B cell (primary cell): ENCODE measurements at regions not wholly inside any gene's neighbourhood (a gene's known extent, or its start where the extent isn't known, plus 50 kb on each side); places are given as distances from the start of the nearest gene placed in this dataset.

Experiments
- ATAC-seq: fragments of 200-7000 bp; cut with Tn5 transposase; one replicate; pipeline ENCODE4 v1.10.0; 2021; ENCODE audit warnings: low read depth, mild to moderate bottlenecking, moderate number of reproducible peaks, moderate library complexity
- CTCF ChIA-PET: fragments of 350-600 bp; sonication (Branson Sonifier 250); formaldehyde crosslinking; loops from one replicate; lab custom pipeline; 2021; ENCODE audit warnings: antibody characterized with exemption, inconsistent platforms; lab: Charles Lee
- POLR2A ChIA-PET: fragments of 350-600 bp; sonication (Branson Sonifier 250); formaldehyde crosslinking; loops from one replicate; lab custom pipeline; 2021; ENCODE audit warnings: antibody characterized with exemption; lab: Charles Lee
- DNase-seq: peaks from one replicate; pipeline ENCODE4 v3.0.0; 2013
- H2AFZ ChIP-seq: 2 replicates; pipeline ENCODE4 v1.6.1; 2012; ENCODE audit warnings: mild to moderate bottlenecking, low read depth, low read length; ENCODE audit not compliant: insufficient read depth, poor library complexity, severe bottlenecking
- H3K27ac ChIP-seq, 2 donors: 1 replicate in 1 of 2; 2 replicates in 1 of 2; pipeline ENCODE4 v1.5.1; 2012 to 2013; ENCODE audit warnings: low read length in 2 of 2, mild to moderate bottlenecking in 2 of 2, moderate library complexity in 1 of 2
- H3K27me3 ChIP-seq, 4 experiments: fragments of 200-600 bp in 1 of 4; sonication (generic) in 1 of 4; replicated peaks in 1 of 4; 1 replicate in 2 of 4; 2 replicates in 2 of 4; pipeline versions ENCODE4 v1.6.1 to v1.7.0; 2013 to 2016; ENCODE audit warnings: low read length in 3 of 4, mild to moderate bottlenecking in 2 of 4, mixed read lengths in 1 of 4, moderate library complexity in 1 of 4; ENCODE audit not compliant: insufficient read depth in 4 of 4, control insufficient read depth in 3 of 4; ENCODE audit errors: control extremely low read depth in 1 of 4
- H3K36me3 ChIP-seq, 2 experiments: replicated peaks in 1 of 2; 1 replicate in 1 of 2; 2 replicates in 1 of 2; pipeline versions ENCODE4 v1.6.1 to v1.7.1; 2013; ENCODE audit warnings: low read length in 1 of 2; ENCODE audit not compliant: insufficient read depth in 2 of 2, control insufficient read depth in 1 of 2; ENCODE audit errors: control extremely low read depth in 1 of 2, extremely low read depth in 1 of 2
- H3K4me1 ChIP-seq, 2 donors: fragments of 200-600 bp in 1 of 2; sonication (generic) in 1 of 2; 1 replicate in 1 of 2; 2 replicates in 1 of 2; pipeline versions ENCODE4 v1.5.1 to v1.6.1; 2013 to 2017; ENCODE audit warnings: low read length in 2 of 2; ENCODE audit not compliant: control insufficient read depth in 2 of 2, insufficient read depth in 2 of 2
- H3K4me2 ChIP-seq: replicated peaks from 2 replicates; pipeline ENCODE3; 2012; ENCODE audit warnings: mild to moderate bottlenecking, low read depth, low read length; ENCODE audit not compliant: poor library complexity, severe bottlenecking
- H3K4me3 ChIP-seq, 5 experiments: fragments of 200-600 bp in 1 of 5; sonication (generic) in 1 of 5; 1 replicate in 3 of 5; 2 replicates in 2 of 5; pipeline versions ENCODE4 v1.5.1 to v1.7.0; 2011 to 2016; ENCODE audit warnings: low read length in 4 of 5, mild to moderate bottlenecking in 4 of 5, low read depth in 2 of 5, control low read depth in 1 of 5, moderate library complexity in 1 of 5; ENCODE audit not compliant: insufficient read depth in 1 of 5; ENCODE audit errors: control extremely low read depth in 1 of 5, extremely low read depth in 1 of 5
- H3K79me2 ChIP-seq: fragments of 200-600 bp; sonication (generic); one replicate; pipeline ENCODE4 v1.6.0; 2016; ENCODE audit warnings: low read length; ENCODE audit not compliant: control insufficient read depth, insufficient read depth
- H3K9ac ChIP-seq: fragments of 200-600 bp; sonication (generic); 2 replicates; pipeline ENCODE4 v1.6.1; 2017; ENCODE audit warnings: mild to moderate bottlenecking, low read length, moderate library complexity
- H3K9me3 ChIP-seq, 3 donors: one replicate each; pipeline versions ENCODE4 v1.6.1 to v1.7.1; 2013; ENCODE audit warnings: low read length in 2 of 3; ENCODE audit not compliant: control insufficient read depth in 2 of 3, insufficient read depth in 1 of 3; ENCODE audit errors: control extremely low read depth in 1 of 3
- H4K20me1 ChIP-seq: 2 replicates; pipeline ENCODE4 v1.6.0; 2012; ENCODE audit warnings: mild to moderate bottlenecking, low read length; ENCODE audit not compliant: insufficient read depth, control insufficient read depth, poor library complexity, severe bottlenecking
- H3K27ac Mint-ChIP-seq: one replicate; pipeline ENCODE4 v1.8.0; 2021; ENCODE audit warnings: mixed read lengths
- H3K27me3 Mint-ChIP-seq: one replicate; pipeline ENCODE4 v1.8.0; 2021; ENCODE audit warnings: mixed read lengths
- H3K4me1 Mint-ChIP-seq: one replicate; pipeline ENCODE4 v1.8.0; 2021; ENCODE audit warnings: mixed read lengths
- H3K4me3 Mint-ChIP-seq: one replicate; pipeline ENCODE4 v1.8.0; 2021; ENCODE audit warnings: mixed read lengths
- H3K9me3 Mint-ChIP-seq: one replicate; pipeline ENCODE4 v1.8.0; 2022; ENCODE audit warnings: mixed read lengths; ENCODE audit not compliant: insufficient read depth
- CTCF ChIP-seq: fragments of 200-600 bp; IDR thresholded peaks from one replicate; pipeline ENCODE4 v1.8.0; 2022; ENCODE audit warnings: antibody characterized with exemption, mild to moderate bottlenecking
- EZH2 ChIP-seq: IDR thresholded peaks from 2 replicates; pipeline ENCODE4 v1.6.1; 2012; ENCODE audit warnings: borderline replicate concordance, low read depth, mild to moderate bottlenecking, moderate library complexity, low read length; ENCODE audit not compliant: insufficient read depth, poor library complexity, severe bottlenecking
- WGBS: methylation state at CpG from one replicate; pipeline ENCODE4 v1.1.5; 2013; ENCODE audit warnings: missing lambda C conversion rate; ENCODE audit not compliant: insufficient coverage; 5-methylcytosine and 5-hydroxymethylcytosine counted together
- intact Hi-C: fragments of 100-400 bp; cut with micrococcal nuclease; formaldehyde crosslinking; loops from one replicate; pipeline ENCODE4 v1.10.0; 2022

- H3K27me3 ChIP-seq, result no peaks in the 10 kb centered on the region
- peaks cover 1% of the 10 kb centered on the region for H3K9me3 Mint-ChIP-seq
- ChIA-PET POLR2A (no interaction called here), CTCF (no interaction called here)
- no peak overlapping the region for H3K4me2 ChIP-seq
- WGBS, result 93% methylated on average over 14 of the region's 14 CpGs
- no peak overlapping the region for H3K4me3 Mint-ChIP-seq
- H3K9ac ChIP-seq, result no peak overlapping the region
- ATAC-seq (no peak), DNase-seq (no peak)
- H3K27ac ChIP-seq, result no peak overlapping the region
- H3K4me1 ChIP-seq, result no peaks in the 10 kb centered on the region
- H3K79me2 ChIP-seq, result no peaks in the 10 kb centered on the region
- no peaks in the 10 kb centered on the region for H3K27me3 Mint-ChIP-seq
- no peak for TF ChIP-seq CTCF
- no peak for TF ChIP-seq EZH2
- peaks cover 0 to 22% (median 0%) of the 10 kb centered on the region in 3 donors for H3K9me3 ChIP-seq
- H3K36me3 ChIP-seq, result no peaks in the 10 kb centered on the region
- no peaks in the 10 kb centered on the region for H4K20me1 ChIP-seq
- no peak overlapping the region for H3K27ac Mint-ChIP-seq
- H2AFZ ChIP-seq, result no peak overlapping the region
- H3K4me3 ChIP-seq, result no peak overlapping the region
- H3K4me1 Mint-ChIP-seq, result no peaks in the 10 kb centered on the region
- intact Hi-C loops, result no loop called here
These were observed 212.0 kb upstream of the SALL3 start for GRCh38 chr18:78767648-78768071.

DNA sequence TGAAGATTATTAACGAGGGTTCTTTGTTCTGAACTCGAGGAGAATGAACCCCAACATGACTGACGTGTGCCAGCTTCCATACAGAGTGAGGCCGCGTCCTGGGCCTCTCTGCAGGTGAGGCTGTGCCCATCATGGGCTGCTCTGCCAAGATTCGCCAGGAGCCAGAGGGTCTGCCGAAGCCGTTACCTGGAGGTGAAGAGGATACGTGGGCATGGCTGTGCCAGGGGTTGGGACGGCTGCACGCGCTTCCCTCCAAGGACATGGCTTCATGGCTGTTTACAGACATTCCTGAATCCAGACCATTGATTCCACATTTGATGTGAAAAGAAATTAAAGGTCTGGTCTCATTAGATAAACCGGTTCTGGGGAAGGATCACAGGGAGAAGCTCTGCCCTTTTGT lies 211.4 kb upstream of the SALL3 start:
- Histone ChIP-seq H3K4me2 (no peak overlapping the region), H3K27ac (no peak overlapping the region), H3K36me3 (no peaks in the 10 kb centered on the region), H3K9me3 (peaks cover 0 to 22% (median 0%) of the 10 kb centered on the region in 3 donors), H4K20me1 (no peaks in the 10 kb centered on the region), H3K4me1 (no peaks in the 10 kb centered on the region), H3K27me3 (no peaks in the 10 kb centered on the region), H3K9ac (no peak overlapping the region), H2AFZ (no peak overlapping the region), H3K79me2 (no peaks in the 10 kb centered on the region), H3K4me3 (no peak overlapping the region)
- 95% methylated on average over 9 of the region's 13 CpGs for WGBS
- Mint-ChIP-seq H3K4me1 (no peaks in the 10 kb centered on the region), H3K27me3 (no peaks in the 10 kb centered on the region), H3K4me3 (no peak overlapping the region), H3K27ac (no peak overlapping the region), H3K9me3 (no peaks in the 10 kb centered on the region)
- intact Hi-C loops, result no loop called here
- CTCF ChIA-PET, result no interaction called here
- TF ChIP-seq EZH2 (no peak), CTCF (no peak)
- POLR2A ChIA-PET, result no interaction called here
- no peak for DNase-seq
- no peak for ATAC-seq
